Forelimb muscle (tissue), 1 donor: ENCODE measurements at regions not wholly inside any gene's neighbourhood (a gene's known extent, or its start where the extent isn't known, plus 50 kb on each side); places are given as distances from the start of the nearest gene placed in this dataset.

ENCODE experiments used
- DNase-seq: peaks from one replicate; pipeline ENCODE4 v3.0.0-alpha.2; 2013; ENCODE audit warnings: low read depth

GRCh38 chr2:120606931-120607330, 128.7 kb upstream of the GLI2 start:
- DNase-seq: no peak

GRCh38 chr2:120607506-120607905, 128.2 kb upstream of the GLI2 start:
- no peak for DNase-seq

- no peak for DNase-seq
Observed at GRCh38 chr2:120607996-120608395, 127.7 kb upstream of the GLI2 start.

- DNase-seq: no peak
Observed at GRCh38 chr2:120609826-120610395, 125.8 kb upstream of the GLI2 start.

GRCh38 chr2:120611016-120611415, 124.7 kb upstream of the GLI2 start:
- no peak for DNase-seq

- DNase-seq: no peak
Observed at GRCh38 chr2:120611961-120612360, 123.7 kb upstream of the GLI2 start.

- DNase-seq: no peak
Observed at GRCh38 chr2:120612471-120612870, 123.2 kb upstream of the GLI2 start.

- no peak for DNase-seq
Observed at GRCh38 chr2:120612931-120613330, 122.7 kb upstream of the GLI2 start.

GRCh38 chr2:120613742-120614571, 121.7 kb upstream of the GLI2 start:
- DNase-seq: peak; percentile 22

- DNase-seq: no peak
Observed at GRCh38 chr2:120614901-120615300, 120.8 kb upstream of the GLI2 start.

- DNase-seq: no peak
Observed at GRCh38 chr2:120616261-120616660, 119.4 kb upstream of the GLI2 start.

GRCh38 chr2:120617055-120617454, 118.6 kb upstream of the GLI2 start:
- no peak for DNase-seq

- DNase-seq: no peak
Observed at GRCh38 chr2:120618830-120619229, 116.8 kb upstream of the GLI2 start.

- no peak for DNase-seq
Observed at GRCh38 chr2:120619579-120619978, 116.1 kb upstream of the GLI2 start.

GRCh38 chr2:120620025-120620793, 115.5 kb upstream of the GLI2 start:
- DNase-seq: no peak

GRCh38 chr2:120622159-120622869, 113.4 kb upstream of the GLI2 start:
- no peak for DNase-seq

GRCh38 chr2:120622886-120623753, 112.5 kb upstream of the GLI2 start:
- no peak for DNase-seq

GRCh38 chr2:120624061-120624737, 111.5 kb upstream of the GLI2 start:
- DNase-seq: no peak

GRCh38 chr2:120624738-120625446, 110.8 kb upstream of the GLI2 start:
- no peak for DNase-seq
